Liver (tissue), 8 donors: ENCODE measurements at regions not wholly inside any gene's neighbourhood (a gene's known extent, or its start where the extent isn't known, plus 50 kb on each side); places are given as distances from the start of the nearest gene placed in this dataset.

Experiments
- DNase-seq: peaks from one replicate; pipeline ENCODE4 v3.0.0-alpha.2; 2017; ENCODE audit warnings: low spot score
- H3K27ac ChIP-seq, 2 donors: one replicate each; pipeline ENCODE4 v1.7.0; 2013; ENCODE audit warnings: inconsistent platforms in 2 of 2, low read length in 2 of 2, control low read depth in 1 of 2, low read depth in 1 of 2, mild to moderate bottlenecking in 1 of 2
- H3K27me3 ChIP-seq, 4 donors: one replicate each; pipeline versions ENCODE4 v1.6.1 to v1.7.0; 2013; ENCODE audit warnings: low read length in 3 of 4, inconsistent platforms in 1 of 4, mild to moderate bottlenecking in 1 of 4, moderate library complexity in 1 of 4; ENCODE audit not compliant: control insufficient read depth in 4 of 4, insufficient read depth in 4 of 4
- H3K36me3 ChIP-seq, 4 donors: one replicate each; pipeline versions ENCODE4 v1.6.1 to v1.7.0; 2013; ENCODE audit warnings: low read length in 3 of 4, mild to moderate bottlenecking in 3 of 4, low read depth in 1 of 4, moderate library complexity in 1 of 4; ENCODE audit not compliant: control insufficient read depth in 4 of 4, insufficient read depth in 3 of 4
- H3K4me1 ChIP-seq, 4 donors: one replicate each; pipeline versions ENCODE4 v1.6.1 to v1.7.0; 2013; ENCODE audit warnings: low read length in 3 of 4, mild to moderate bottlenecking in 3 of 4, moderate library complexity in 1 of 4; ENCODE audit not compliant: control insufficient read depth in 4 of 4, insufficient read depth in 4 of 4
- H3K4me3 ChIP-seq, 3 donors: one replicate each; pipeline versions ENCODE4 v1.6.1 to v1.7.0; 2013; ENCODE audit warnings: low read length in 3 of 3, control low read depth in 1 of 3, low read depth in 1 of 3, mild to moderate bottlenecking in 1 of 3
- H3K9ac ChIP-seq, 2 donors: one replicate each; pipeline ENCODE4 v1.7.0; 2013; ENCODE audit warnings: low read length in 2 of 2, mild to moderate bottlenecking in 2 of 2, moderate library complexity in 2 of 2, control low read depth in 1 of 2, low read depth in 1 of 2
- H3K9me3 ChIP-seq, 4 donors: one replicate each; pipeline versions ENCODE4 v1.6.1 to v1.7.0; 2013; ENCODE audit warnings: low read length in 3 of 4; ENCODE audit not compliant: control insufficient read depth in 4 of 4
- ATF3 ChIP-seq: IDR thresholded peaks from 2 replicates; pipeline ENCODE4 v1.6.1; 2016; ENCODE audit warnings: antibody characterized with exemption
- CTCF ChIP-seq: fragments of 150-350 bp; IDR thresholded peaks from 2 replicates; pipeline ENCODE4 v1.5.1; 2017; ENCODE audit warnings: improper control_type of control experiment, low read depth, low read length; ENCODE audit not compliant: missing input control
- EGR1 ChIP-seq, 2 donors: IDR thresholded peaks; 2 replicates each; pipeline ENCODE4 v1.6.1; 2016 to 2018; ENCODE audit warnings: antibody characterized with exemption in 2 of 2, low read depth in 2 of 2
- FOXA1 ChIP-seq: IDR thresholded peaks from 2 replicates; pipeline ENCODE4 v1.6.1; 2016; ENCODE audit warnings: antibody characterized with exemption
- FOXA2 ChIP-seq: IDR thresholded peaks from 2 replicates; pipeline ENCODE4 v1.6.1; 2016; ENCODE audit warnings: antibody characterized with exemption
- HNF4A ChIP-seq, 2 donors: conservative IDR thresholded peaks; 2 replicates each; pipeline ENCODE4 v1.6.1; 2016; ENCODE audit warnings: antibody characterized with exemption in 2 of 2, mild to moderate bottlenecking in 2 of 2
- HNF4G ChIP-seq: IDR thresholded peaks from 2 replicates; pipeline ENCODE4 v1.6.1; 2016; ENCODE audit warnings: antibody characterized with exemption
- MAX ChIP-seq: IDR thresholded peaks from 2 replicates; pipeline ENCODE4 v1.6.1; 2016; ENCODE audit warnings: antibody characterized with exemption
- NR2F2 ChIP-seq: IDR thresholded peaks from 2 replicates; pipeline ENCODE4 v1.6.1; 2016; ENCODE audit warnings: antibody characterized with exemption
- RAD21 ChIP-seq, 2 donors: IDR thresholded peaks; 2 replicates each; pipeline ENCODE4 v1.6.1; 2016; ENCODE audit warnings: antibody characterized with exemption in 2 of 2, mild to moderate bottlenecking in 2 of 2
- REST ChIP-seq: IDR thresholded peaks from 2 replicates; pipeline ENCODE4 v1.6.1; 2016; ENCODE audit warnings: antibody characterized with exemption, mild to moderate bottlenecking
- RXRA ChIP-seq, 2 donors: IDR thresholded peaks; 2 replicates each; pipeline ENCODE4 v1.6.1; 2017 to 2018; ENCODE audit warnings: antibody characterized with exemption in 2 of 2, mild to moderate bottlenecking in 1 of 2
- SP1 ChIP-seq: IDR thresholded peaks from 2 replicates; pipeline ENCODE4 v1.6.1; 2018; ENCODE audit warnings: antibody characterized with exemption, mild to moderate bottlenecking
- TAF1 ChIP-seq: conservative IDR thresholded peaks from 2 replicates; pipeline ENCODE4 v1.6.1; 2016; ENCODE audit warnings: antibody characterized with exemption, mild to moderate bottlenecking
- YY1 ChIP-seq: IDR thresholded peaks from 2 replicates; pipeline ENCODE4 v1.6.1; 2016; ENCODE audit warnings: antibody characterized with exemption, mild to moderate bottlenecking
- ZBTB33 ChIP-seq: IDR thresholded peaks from 2 replicates; pipeline ENCODE4 v1.6.1; 2016; ENCODE audit warnings: antibody characterized with exemption
- WGBS: extraction: QIAGEN DNeasy Blood & Tissue Kit; methylation state at CpG from one replicate; pipeline ENCODE4 v1.1.7; 2013; 5-methylcytosine and 5-hydroxymethylcytosine counted together
- donor health status: healthy.
- donor health status: healthy.
- donor health status: healthy.
- donor health status: healthy.
- donor health status: healthy.

GRCh38 chr4:148800940-148801339 is 358.7 kb upstream of the NR3C2 start:
- no peaks in the 10 kb centered on the region for H3K9me3 ChIP-seq
- no peak overlapping the region for H3K27ac ChIP-seq
- no peak overlapping the region for H3K9ac ChIP-seq
- no peaks in the 10 kb centered on the region for H3K4me1 ChIP-seq
- H3K27me3 ChIP-seq: no peaks in the 10 kb centered on the region
- 78% methylated on average over 4 of the region's 4 CpGs for WGBS
- DNase-seq: no peak
- H3K36me3 ChIP-seq: no peaks in the 10 kb centered on the region
- H3K4me3 ChIP-seq: no peak overlapping the region
- TF ChIP-seq YY1 (no peak), REST (no peak), HNF4G (no peak), EGR1 (IDR thresholded peaks at IDR 0.05; ENCODE audit: low read depth in 2 of 2) (no peak), ZBTB33 (no peak), RXRA (IDR thresholded peaks at IDR 0.05) (no peak), FOXA1 (no peak), TAF1 (no peak), FOXA2 (no peak), ATF3 (no peak), CTCF (no peak), RAD21 (IDR thresholded peaks at IDR 0.05) (no peak), SP1 (no peak), MAX (no peak)

- 82% methylated on average over 1 of the region's 1 CpG for WGBS
- Histone ChIP-seq H3K36me3 (no peaks in the 10 kb centered on the region), H3K4me1 (no peaks in the 10 kb centered on the region), H3K4me3 (no peak overlapping the region), H3K27me3 (no peaks in the 10 kb centered on the region), H3K9ac (no peak overlapping the region), H3K27ac (no peak overlapping the region), H3K9me3 (no peaks in the 10 kb centered on the region)
- no peak for DNase-seq
- TF ChIP-seq MAX (no peak), TAF1 (no peak), FOXA1 (no peak), ZBTB33 (no peak), YY1 (no peak), HNF4G (no peak), HNF4A (conservative IDR thresholded peaks at IDR 0.05) (no peak), ATF3 (no peak), FOXA2 (no peak), RAD21 (IDR thresholded peaks at IDR 0.05) (no peak), NR2F2 (no peak), CTCF (no peak)
Measured at GRCh38 chr4:148800336-148800885, 358.2 kb upstream of the NR3C2 start.
